Cardiac fibroblast (primary cell): ENCODE measurements at regions not wholly inside any gene's neighbourhood (a gene's known extent, or its start where the extent isn't known, plus 50 kb on each side); places are given as distances from the start of the nearest gene placed in this dataset.
A peak's percentile ranks its signal among the peaks of the same experiment; 100 is the strongest.

Source experiments
- DNase-seq, 2 donors: peaks; one replicate each; pipeline versions ENCODE4 v3.0.0 to v3.0.0-alpha.2; 2010; ENCODE audit warnings: low read depth in 2 of 2
- H3K4me3 ChIP-seq, 2 donors: replicated peaks in 1 of 2; 1 replicate in 1 of 2; 2 replicates in 1 of 2; pipeline ENCODE4 v1.5.1; 2011; ENCODE audit warnings: low read depth in 2 of 2, low read length in 2 of 2, mild to moderate bottlenecking in 2 of 2, moderate library complexity in 1 of 2
- CTCF ChIP-seq: IDR thresholded peaks from one replicate; pipeline ENCODE4 v1.5.1; 2011; ENCODE audit warnings: low read depth, mild to moderate bottlenecking, low read length, inconsistent platforms

- TF ChIP-seq CTCF: no peak
- peak; percentile 1 to 19 for DNase-seq
- H3K4me3 ChIP-seq: no peak overlapping the region
Measured at GRCh38 chr9:7901621-7902020, 102.0 kb upstream of the DMAC1 start.

GRCh38 chr9:7900541-7900940 is 101.0 kb upstream of the DMAC1 start:
- no peak for DNase-seq
- no peak for TF ChIP-seq CTCF
- H3K4me3 ChIP-seq: no peak overlapping the region

- H3K4me3 ChIP-seq: no peak overlapping the region
- no peak for DNase-seq
- no peak for TF ChIP-seq CTCF
Measured at GRCh38 chr9:7899753-7900152, 100.2 kb upstream of the DMAC1 start.

GRCh38 chr9:7894231-7894630 is 94.7 kb upstream of the DMAC1 start:
- TF ChIP-seq CTCF: no peak
- H3K4me3 ChIP-seq: no peak overlapping the region

GRCh38 chr9:7892975-7893374 is 93.4 kb upstream of the DMAC1 start:
- no peak for DNase-seq
- H3K4me3 ChIP-seq: no peak overlapping the region
- TF ChIP-seq CTCF: no peak

More at GRCh38 chr9:7894231-7894630, 94.7 kb upstream of the DMAC1 start:
- DNase-seq: no peak

GRCh38 chr9:7879551-7880245 is 80.1 kb upstream of the DMAC1 start:
- DNase-seq: no peak
- no peak overlapping the region for H3K4me3 ChIP-seq
- no peak for TF ChIP-seq CTCF
